CD4-positive, alpha-beta T cell treated with Interleukin-21 for 1 hour (primary cell): ENCODE measurements at regions not wholly inside any gene's neighbourhood (a gene's known extent, or its start where the extent isn't known, plus 50 kb on each side); places are given as distances from the start of the nearest gene placed in this dataset.

Experiments used
- DNase-seq: peaks from one replicate; pipeline ENCODE4 v3.0.0-alpha.2; 2020

- DNase-seq, result no peak
Measured at GRCh38 chr10:3881622-3882021, 96.6 kb upstream of the KLF6 start.

GRCh38 chr10:3879073-3879472, 94.1 kb upstream of the KLF6 start:
- DNase-seq, result no peak

- DNase-seq, result no peak
Measured at GRCh38 chr10:3877211-3878000, 92.4 kb upstream of the KLF6 start.

- no peak for DNase-seq
Measured at GRCh38 chr10:3876350-3876962, 91.4 kb upstream of the KLF6 start.

- no peak for DNase-seq
Measured at GRCh38 chr10:3875842-3876235, 90.8 kb upstream of the KLF6 start.

GRCh38 chr10:3874990-3875841, 90.2 kb upstream of the KLF6 start:
- peak; percentile 82 for DNase-seq

GRCh38 chr10:3874610-3874989, 89.6 kb upstream of the KLF6 start:
- peak; percentile 34 for DNase-seq

- DNase-seq, result peak; percentile 94
Measured at GRCh38 chr10:3873728-3874461, 88.9 kb upstream of the KLF6 start.

GRCh38 chr10:3872712-3873329, 87.8 kb upstream of the KLF6 start:
- no peak for DNase-seq

- DNase-seq, result no peak
Measured at GRCh38 chr10:3871424-3871996, 86.5 kb upstream of the KLF6 start.

- no peak for DNase-seq
Measured at GRCh38 chr10:3869036-3869435, 84.0 kb upstream of the KLF6 start.

GRCh38 chr10:3868271-3868664, 83.3 kb upstream of the KLF6 start:
- no peak for DNase-seq

GRCh38 chr10:3867454-3868270, 82.7 kb upstream of the KLF6 start:
- DNase-seq, result no peak

- DNase-seq, result peak; percentile 35
Measured at GRCh38 chr10:3866332-3866731, 81.3 kb upstream of the KLF6 start.

- no peak for DNase-seq
Measured at GRCh38 chr10:3865565-3865964, 80.6 kb upstream of the KLF6 start.

- DNase-seq, result no peak
Measured at GRCh38 chr10:3861795-3862194, 76.8 kb upstream of the KLF6 start.

- DNase-seq, result no peak
Measured at GRCh38 chr10:3858051-3858845, 73.2 kb upstream of the KLF6 start.

- DNase-seq, result no peak
Measured at GRCh38 chr10:3857318-3857717, 72.3 kb upstream of the KLF6 start.

GRCh38 chr10:3856593-3856992, 71.6 kb upstream of the KLF6 start:
- DNase-seq, result no peak

GRCh38 chr10:3853547-3854303, 68.7 kb upstream of the KLF6 start:
- DNase-seq, result no peak
